ENCODE measurements at regions not wholly inside any gene's neighbourhood (a gene's known extent, or its start where the extent isn't known, plus 50 kb on each side); places are given as distances from the start of the nearest gene placed in this dataset.

DNA sequence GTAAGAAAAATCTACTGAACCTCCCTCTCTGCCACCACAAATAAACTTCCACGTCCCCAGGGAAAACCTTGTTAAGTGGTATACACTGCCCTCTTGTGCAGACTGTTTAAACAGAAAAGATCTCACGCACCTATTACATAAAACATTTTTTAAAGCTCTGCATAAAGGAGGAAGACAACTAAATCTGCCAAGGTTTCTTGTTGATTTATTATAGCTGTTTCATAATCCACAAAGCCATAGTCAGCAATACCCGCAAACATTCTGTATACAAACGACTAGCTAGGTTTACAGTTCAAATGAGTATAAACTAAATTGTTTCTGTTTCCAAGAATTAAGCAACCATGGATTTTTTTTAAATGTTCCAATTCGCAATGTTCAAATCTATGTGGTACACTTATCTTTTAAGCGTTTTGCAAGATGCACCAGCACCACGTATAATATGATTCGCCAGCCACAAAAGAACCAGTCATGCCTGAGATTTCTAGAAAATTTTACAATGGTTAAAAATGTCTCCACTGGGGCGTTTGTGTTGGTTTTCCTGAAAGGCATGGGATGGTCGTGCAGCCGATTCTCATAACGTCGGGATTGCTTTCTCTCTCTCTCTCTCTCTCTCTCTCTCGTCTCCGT is 164.6 kb downstream of the PRKX start:
- TF ChIP-seq, protein P1, sequence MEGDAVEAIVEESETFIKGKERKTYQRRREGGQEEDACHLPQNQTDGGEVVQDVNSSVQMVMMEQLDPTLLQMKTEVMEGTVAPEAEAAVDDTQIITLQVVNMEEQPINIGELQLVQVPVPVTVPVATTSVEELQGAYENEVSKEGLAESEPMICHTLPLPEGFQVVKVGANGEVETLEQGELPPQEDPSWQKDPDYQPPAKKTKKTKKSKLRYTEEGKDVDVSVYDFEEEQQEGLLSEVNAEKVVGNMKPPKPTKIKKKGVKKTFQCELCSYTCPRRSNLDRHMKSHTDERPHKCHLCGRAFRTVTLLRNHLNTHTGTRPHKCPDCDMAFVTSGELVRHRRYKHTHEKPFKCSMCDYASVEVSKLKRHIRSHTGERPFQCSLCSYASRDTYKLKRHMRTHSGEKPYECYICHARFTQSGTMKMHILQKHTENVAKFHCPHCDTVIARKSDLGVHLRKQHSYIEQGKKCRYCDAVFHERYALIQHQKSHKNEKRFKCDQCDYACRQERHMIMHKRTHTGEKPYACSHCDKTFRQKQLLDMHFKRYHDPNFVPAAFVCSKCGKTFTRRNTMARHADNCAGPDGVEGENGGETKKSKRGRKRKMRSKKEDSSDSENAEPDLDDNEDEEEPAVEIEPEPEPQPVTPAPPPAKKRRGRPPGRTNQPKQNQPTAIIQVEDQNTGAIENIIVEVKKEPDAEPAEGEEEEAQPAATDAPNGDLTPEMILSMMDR (IDR thresholded peaks at IDR 0.05): no peak
- TF ChIP-seq POLR2A (IDR thresholded peaks at IDR 0.05): no peak
- TF ChIP-seq EP300 (IDR thresholded peaks at IDR 0.05): no peak
